Activated naive CD8-positive, alpha-beta T cell treated with anti-CD3 and anti-CD28 coated beads, Interleukin-2, amount 10 ng/mL, durations not matched to agents 7 days and 5 days (primary cell): ENCODE measurements at regions not wholly inside any gene's neighbourhood (a gene's known extent, or its start where the extent isn't known, plus 50 kb on each side); places are given as distances from the start of the nearest gene placed in this dataset.

Source experiments
- ATAC-seq: fragments of 150-1000 bp; cut with Tn5 transposase; one replicate; pipeline ENCODE4 v1.10.0; 2021; ENCODE audit warnings: low read depth, moderate library complexity
- POLR2A ChIA-PET: fragments of 350-600 bp; sonication (Branson Sonifier 250); formaldehyde crosslinking; loops from one replicate; lab custom pipeline; 2021; ENCODE audit warnings: antibody characterized with exemption; lab: Charles Lee
- DNase-seq: peaks from one replicate; pipeline ENCODE4 v3.0.0; 2021
- H3K27ac Mint-ChIP-seq: one replicate; pipeline ENCODE4 v1.8.0; 2022; ENCODE audit warnings: mild to moderate bottlenecking, mixed read lengths
- H3K27me3 Mint-ChIP-seq: one replicate; pipeline ENCODE4 v1.8.0; 2022; ENCODE audit warnings: mild to moderate bottlenecking, moderate library complexity, mixed read lengths
- H3K36me3 Mint-ChIP-seq: one replicate; pipeline ENCODE4 v1.8.0; 2021; ENCODE audit warnings: mild to moderate bottlenecking, mixed read lengths
- H3K4me1 Mint-ChIP-seq: one replicate; pipeline ENCODE4 v1.8.0; 2021; ENCODE audit warnings: mixed read lengths
- H3K4me3 Mint-ChIP-seq: one replicate; pipeline ENCODE4 v1.8.0; 2022; ENCODE audit warnings: mild to moderate bottlenecking, moderate library complexity, mixed read lengths
- H3K9me3 Mint-ChIP-seq: one replicate; pipeline ENCODE4 v1.8.0; 2021; ENCODE audit warnings: mixed read lengths

DNA sequence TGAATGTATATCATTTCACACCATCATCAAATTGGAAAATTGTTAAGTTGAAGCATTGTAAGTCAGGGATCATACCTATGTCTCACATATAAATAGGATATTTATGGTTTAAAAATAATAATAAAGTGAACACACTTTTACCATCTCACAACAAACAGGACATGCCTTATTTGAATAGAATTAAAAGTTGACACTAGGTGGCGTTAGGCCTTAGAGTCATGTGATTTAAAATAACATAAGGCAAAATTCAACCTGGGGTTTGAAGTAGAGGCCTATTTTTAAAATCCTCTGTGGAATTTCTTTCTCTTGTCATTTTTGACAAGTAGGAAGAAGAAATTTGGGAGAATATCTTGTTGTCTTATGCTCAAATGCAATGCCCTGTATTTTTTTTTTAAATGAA is 184.7 kb upstream of the PCDH15 start:
- Mint-ChIP-seq H3K27ac (no peak overlapping the region), H3K9me3 (peaks cover 4% of the 10 kb centered on the region), H3K36me3 (no peaks in the 10 kb centered on the region), H3K4me3 (no peak overlapping the region), H3K4me1 (no peaks in the 10 kb centered on the region), H3K27me3 (no peaks in the 10 kb centered on the region)
- ATAC-seq (no peak), DNase-seq (no peak)
- POLR2A ChIA-PET: no interaction called here

GRCh38 chr10:54983255-54983654 is 182.2 kb upstream of the PCDH15 start:
- no peaks in the 10 kb centered on the region for H3K27me3 Mint-ChIP-seq
- no peaks in the 10 kb centered on the region for H3K36me3 Mint-ChIP-seq
- no peaks in the 10 kb centered on the region for H3K9me3 Mint-ChIP-seq
- no peak for DNase-seq
- no peaks in the 10 kb centered on the region for H3K4me1 Mint-ChIP-seq
- H3K27ac Mint-ChIP-seq: no peak overlapping the region
- H3K4me3 Mint-ChIP-seq: no peak overlapping the region
- POLR2A ChIA-PET: no interaction called here
- no peak for ATAC-seq

GRCh38 chr10:54962134-54962900 is 161.3 kb upstream of the PCDH15 start:
- POLR2A ChIA-PET: no interaction called here
- ATAC-seq: no peak
- no peak overlapping the region for H3K27ac Mint-ChIP-seq
- H3K36me3 Mint-ChIP-seq: no peaks in the 10 kb centered on the region
- H3K27me3 Mint-ChIP-seq: no peaks in the 10 kb centered on the region
- no peak overlapping the region for H3K4me3 Mint-ChIP-seq
- DNase-seq: no peak
- no peaks in the 10 kb centered on the region for H3K9me3 Mint-ChIP-seq
- H3K4me1 Mint-ChIP-seq: no peaks in the 10 kb centered on the region

DNA sequence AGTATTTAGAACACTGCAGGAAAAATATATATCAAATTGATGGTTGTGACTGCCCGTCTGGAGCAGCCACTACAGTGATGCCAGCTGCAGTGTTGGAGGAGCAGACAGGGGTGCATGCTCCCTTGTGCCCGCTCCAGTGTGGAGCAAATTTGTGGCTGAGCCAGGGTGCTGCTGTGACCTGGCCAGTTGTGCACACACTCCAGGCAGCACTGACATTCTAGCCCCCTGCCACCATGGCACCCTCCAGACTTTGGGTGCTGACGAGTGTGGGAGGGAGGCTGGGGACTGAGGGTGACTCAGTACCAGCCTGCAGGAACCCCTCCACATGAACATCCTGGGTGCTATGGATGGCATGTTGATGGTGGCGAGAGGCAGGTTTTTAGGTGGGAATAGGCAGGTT is 160.0 kb upstream of the PCDH15 start:
- Mint-ChIP-seq H3K27ac (no peak overlapping the region), H3K9me3 (no peaks in the 10 kb centered on the region), H3K4me3 (no peak overlapping the region), H3K4me1 (no peaks in the 10 kb centered on the region), H3K27me3 (no peaks in the 10 kb centered on the region), H3K36me3 (no peaks in the 10 kb centered on the region)
- DNase-seq: no peak
- POLR2A ChIA-PET: no interaction called here
- ATAC-seq: no peak

GRCh38 chr10:54958844-54959243 is 157.8 kb upstream of the PCDH15 start:
- Mint-ChIP-seq H3K36me3 (no peaks in the 10 kb centered on the region), H3K4me3 (no peak overlapping the region), H3K4me1 (no peaks in the 10 kb centered on the region), H3K27me3 (no peaks in the 10 kb centered on the region), H3K9me3 (no peaks in the 10 kb centered on the region), H3K27ac (no peak overlapping the region)
- POLR2A ChIA-PET: no interaction called here
- DNase-seq (no peak), ATAC-seq (no peak)

DNA sequence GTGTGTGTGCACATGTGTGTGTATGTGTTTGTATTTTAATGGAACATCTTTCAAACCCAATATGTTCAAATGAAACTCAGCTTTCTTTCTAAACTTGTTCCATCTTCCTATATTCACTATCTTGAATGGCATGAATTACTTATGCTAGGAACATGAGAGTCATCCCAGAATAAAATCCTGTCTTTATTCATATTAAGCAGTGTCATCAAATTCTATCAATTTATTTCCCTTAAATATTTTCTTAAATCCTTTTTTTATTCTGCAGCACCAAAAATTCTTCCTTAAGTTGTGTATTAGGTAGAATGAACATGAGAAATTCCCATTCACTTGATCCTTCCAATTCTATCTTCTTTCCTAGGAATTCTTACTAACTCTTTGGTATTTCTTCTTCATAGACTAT is 146.6 kb upstream of the PCDH15 start:
- Mint-ChIP-seq H3K9me3 (peaks cover 2% of the 10 kb centered on the region), H3K27me3 (no peaks in the 10 kb centered on the region), H3K27ac (no peak overlapping the region), H3K36me3 (no peaks in the 10 kb centered on the region), H3K4me3 (no peak overlapping the region), H3K4me1 (no peaks in the 10 kb centered on the region)
- POLR2A ChIA-PET: no interaction called here
- DNase-seq: no peak
- no peak for ATAC-seq

GRCh38 chr10:54940418-54940817 is 139.4 kb upstream of the PCDH15 start:
- no peaks in the 10 kb centered on the region for H3K36me3 Mint-ChIP-seq
- H3K4me3 Mint-ChIP-seq: no peak overlapping the region
- POLR2A ChIA-PET: no interaction called here
- ATAC-seq (no peak), DNase-seq (no peak)
- H3K27me3 Mint-ChIP-seq: no peaks in the 10 kb centered on the region
- H3K27ac Mint-ChIP-seq: no peak overlapping the region
- no peaks in the 10 kb centered on the region for H3K4me1 Mint-ChIP-seq
- peaks cover 2% of the 10 kb centered on the region for H3K9me3 Mint-ChIP-seq

GRCh38 chr10:54914049-54914448 is 113.0 kb upstream of the PCDH15 start:
- Mint-ChIP-seq H3K4me3 (no peak overlapping the region), H3K9me3 (peaks cover 1% of the 10 kb centered on the region), H3K36me3 (no peaks in the 10 kb centered on the region), H3K27ac (no peak overlapping the region), H3K27me3 (no peaks in the 10 kb centered on the region), H3K4me1 (no peaks in the 10 kb centered on the region)
- no peak for ATAC-seq
- POLR2A ChIA-PET: no interaction called here
- DNase-seq: no peak

GRCh38 chr10:54909165-54909564 is 108.1 kb upstream of the PCDH15 start:
- H3K4me3 Mint-ChIP-seq: no peak overlapping the region
- no peaks in the 10 kb centered on the region for H3K27me3 Mint-ChIP-seq
- no peaks in the 10 kb centered on the region for H3K36me3 Mint-ChIP-seq
- ATAC-seq: no peak
- no peak for DNase-seq
- POLR2A ChIA-PET: no interaction called here
- peaks cover 1% of the 10 kb centered on the region for H3K9me3 Mint-ChIP-seq
- no peaks in the 10 kb centered on the region for H3K4me1 Mint-ChIP-seq
- H3K27ac Mint-ChIP-seq: no peak overlapping the region

DNA sequence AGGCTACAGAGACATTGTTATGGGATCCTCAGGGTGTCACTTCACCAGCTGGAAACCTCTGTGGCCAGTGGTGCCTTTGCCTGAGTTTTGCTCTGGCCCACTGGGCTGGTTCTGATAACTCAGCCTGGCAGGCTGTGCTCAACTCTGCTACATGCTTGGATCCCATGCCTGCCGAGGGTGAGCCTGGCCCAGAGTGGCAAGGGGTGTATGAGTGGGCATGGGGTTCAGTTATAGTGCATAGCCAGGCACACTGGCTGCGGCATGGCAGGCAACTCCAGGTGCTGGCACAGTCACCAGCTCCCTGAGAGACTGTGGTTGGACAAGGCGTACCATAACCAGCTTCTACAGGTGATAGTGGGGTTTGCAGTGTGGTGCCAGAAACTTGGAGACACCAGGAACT is 107.0 kb upstream of the PCDH15 start:
- DNase-seq (no peak), ATAC-seq (no peak)
- H3K4me1 Mint-ChIP-seq: no peaks in the 10 kb centered on the region
- H3K27ac Mint-ChIP-seq: no peak overlapping the region
- no peaks in the 10 kb centered on the region for H3K27me3 Mint-ChIP-seq
- no peaks in the 10 kb centered on the region for H3K36me3 Mint-ChIP-seq
- H3K9me3 Mint-ChIP-seq: peaks cover 1% of the 10 kb centered on the region
- POLR2A ChIA-PET: no interaction called here
- H3K4me3 Mint-ChIP-seq: no peak overlapping the region

GRCh38 chr10:54906940-54907339 is 105.9 kb upstream of the PCDH15 start:
- H3K27ac Mint-ChIP-seq: no peak overlapping the region
- H3K27me3 Mint-ChIP-seq: no peaks in the 10 kb centered on the region
- ATAC-seq: no peak
- POLR2A ChIA-PET: no interaction called here
- no peaks in the 10 kb centered on the region for H3K4me1 Mint-ChIP-seq
- no peak overlapping the region for H3K4me3 Mint-ChIP-seq
- peaks cover 1% of the 10 kb centered on the region for H3K9me3 Mint-ChIP-seq
- no peak for DNase-seq
- H3K36me3 Mint-ChIP-seq: no peaks in the 10 kb centered on the region

DNA sequence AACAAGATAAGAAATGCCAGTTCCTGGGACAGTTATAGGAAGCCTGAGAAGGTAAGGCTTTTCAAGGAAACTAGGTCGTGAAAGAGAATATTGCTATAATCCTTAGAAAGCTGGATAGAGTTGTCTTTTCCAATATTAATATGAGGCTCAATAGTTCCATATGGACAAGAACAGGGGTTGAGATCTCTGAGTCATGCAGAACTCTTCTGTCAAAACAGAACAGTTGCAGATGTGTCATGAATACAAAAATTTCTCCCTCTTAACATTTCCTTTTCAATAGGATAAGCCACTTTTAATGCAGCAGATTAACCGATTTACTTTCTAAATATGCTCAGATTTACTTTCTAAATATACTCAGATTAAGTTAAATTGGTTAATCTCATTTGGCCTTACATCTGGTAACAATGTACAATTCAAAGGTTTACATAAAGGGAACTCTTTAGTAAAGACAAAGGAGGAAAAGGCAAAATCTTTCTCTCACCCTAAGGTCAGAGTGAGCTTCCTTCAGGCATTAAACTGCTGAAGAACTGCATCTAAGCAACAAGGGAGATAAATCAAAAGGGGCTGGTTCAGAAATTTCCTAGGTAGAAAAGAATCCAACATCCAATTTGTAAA is 104.7 kb upstream of the PCDH15 start:
- no peaks in the 10 kb centered on the region for H3K36me3 Mint-ChIP-seq
- no peak overlapping the region for H3K4me3 Mint-ChIP-seq
- no peaks in the 10 kb centered on the region for H3K9me3 Mint-ChIP-seq
- DNase-seq: no peak
- H3K27ac Mint-ChIP-seq: no peak overlapping the region
- H3K4me1 Mint-ChIP-seq: no peaks in the 10 kb centered on the region
- POLR2A ChIA-PET: no interaction called here
- H3K27me3 Mint-ChIP-seq: no peaks in the 10 kb centered on the region
- no peak for ATAC-seq

GRCh38 chr10:54904833-54905232 is 103.8 kb upstream of the PCDH15 start:
- Mint-ChIP-seq H3K27ac (no peak overlapping the region), H3K4me1 (no peaks in the 10 kb centered on the region), H3K36me3 (no peaks in the 10 kb centered on the region), H3K4me3 (no peak overlapping the region), H3K27me3 (no peaks in the 10 kb centered on the region), H3K9me3 (no peaks in the 10 kb centered on the region)
- no peak for ATAC-seq
- DNase-seq: no peak
- POLR2A ChIA-PET: no interaction called here

DNA sequence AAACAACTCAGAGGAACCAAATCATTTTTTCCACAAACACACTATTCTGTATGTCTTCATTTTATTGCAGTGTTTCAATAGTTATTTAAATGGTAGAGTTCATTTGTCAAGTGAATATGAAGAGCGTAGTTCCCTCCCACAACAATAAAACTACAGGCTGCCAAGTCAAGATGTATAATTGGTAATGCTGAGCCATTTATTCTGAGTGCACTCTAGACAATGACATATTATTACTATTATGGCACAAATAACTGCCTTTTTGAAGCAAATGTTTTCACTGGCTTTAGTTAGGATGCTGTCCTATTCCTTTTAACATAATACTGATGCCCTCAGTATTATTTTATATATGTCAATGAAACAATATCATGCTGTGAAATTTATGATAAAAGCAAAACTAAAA is 102.7 kb upstream of the PCDH15 start:
- no peaks in the 10 kb centered on the region for H3K9me3 Mint-ChIP-seq
- no peak for ATAC-seq
- H3K27me3 Mint-ChIP-seq: no peaks in the 10 kb centered on the region
- no peaks in the 10 kb centered on the region for H3K36me3 Mint-ChIP-seq
- DNase-seq: no peak
- no peaks in the 10 kb centered on the region for H3K4me1 Mint-ChIP-seq
- POLR2A ChIA-PET: no interaction called here
- H3K4me3 Mint-ChIP-seq: no peak overlapping the region
- no peak overlapping the region for H3K27ac Mint-ChIP-seq
